Chondrocyte (in vitro differentiated cells): ENCODE measurements at regions not wholly inside any gene's neighbourhood (a gene's known extent, or its start where the extent isn't known, plus 50 kb on each side); places are given as distances from the start of the nearest gene placed in this dataset.

Experiments
- DNase-seq: peaks from one replicate; pipeline ENCODE4 v3.0.0; 2021; ENCODE audit warnings: mixed read lengths, low spot score
- H3K27ac Mint-ChIP-seq: one replicate; pipeline ENCODE4 v1.8.0; 2021; ENCODE audit warnings: mild to moderate bottlenecking, moderate library complexity, mixed read lengths; ENCODE audit not compliant: unreplicated experiment
- H3K27me3 Mint-ChIP-seq: 2 replicates; pipeline ENCODE4 v1.8.0; 2021; ENCODE audit warnings: low read depth, mixed read lengths
- H3K36me3 Mint-ChIP-seq: 2 replicates; pipeline ENCODE4 v1.8.0; 2021; ENCODE audit warnings: low read depth, mixed read lengths
- H3K4me1 Mint-ChIP-seq: 2 replicates; pipeline ENCODE4 v1.8.0; 2021; ENCODE audit warnings: low read depth, mild to moderate bottlenecking, mixed read lengths
- H3K4me3 Mint-ChIP-seq: one replicate; pipeline ENCODE4 v1.8.0; 2021; ENCODE audit warnings: mild to moderate bottlenecking, moderate library complexity, mixed read lengths; ENCODE audit not compliant: unreplicated experiment
- H3K9me3 Mint-ChIP-seq: 2 replicates; pipeline ENCODE4 v1.8.0; 2021; ENCODE audit warnings: low read depth, mixed read lengths
- TF ChIP-seq, protein P1 (sequence below): fragments of 200-600 bp; sonication (generic); IDR thresholded peaks from 2 replicates; pipeline ENCODE4 v1.5.0; 2021; ENCODE audit warnings: antibody characterized with exemption, mild to moderate bottlenecking, moderate library complexity

DNA sequence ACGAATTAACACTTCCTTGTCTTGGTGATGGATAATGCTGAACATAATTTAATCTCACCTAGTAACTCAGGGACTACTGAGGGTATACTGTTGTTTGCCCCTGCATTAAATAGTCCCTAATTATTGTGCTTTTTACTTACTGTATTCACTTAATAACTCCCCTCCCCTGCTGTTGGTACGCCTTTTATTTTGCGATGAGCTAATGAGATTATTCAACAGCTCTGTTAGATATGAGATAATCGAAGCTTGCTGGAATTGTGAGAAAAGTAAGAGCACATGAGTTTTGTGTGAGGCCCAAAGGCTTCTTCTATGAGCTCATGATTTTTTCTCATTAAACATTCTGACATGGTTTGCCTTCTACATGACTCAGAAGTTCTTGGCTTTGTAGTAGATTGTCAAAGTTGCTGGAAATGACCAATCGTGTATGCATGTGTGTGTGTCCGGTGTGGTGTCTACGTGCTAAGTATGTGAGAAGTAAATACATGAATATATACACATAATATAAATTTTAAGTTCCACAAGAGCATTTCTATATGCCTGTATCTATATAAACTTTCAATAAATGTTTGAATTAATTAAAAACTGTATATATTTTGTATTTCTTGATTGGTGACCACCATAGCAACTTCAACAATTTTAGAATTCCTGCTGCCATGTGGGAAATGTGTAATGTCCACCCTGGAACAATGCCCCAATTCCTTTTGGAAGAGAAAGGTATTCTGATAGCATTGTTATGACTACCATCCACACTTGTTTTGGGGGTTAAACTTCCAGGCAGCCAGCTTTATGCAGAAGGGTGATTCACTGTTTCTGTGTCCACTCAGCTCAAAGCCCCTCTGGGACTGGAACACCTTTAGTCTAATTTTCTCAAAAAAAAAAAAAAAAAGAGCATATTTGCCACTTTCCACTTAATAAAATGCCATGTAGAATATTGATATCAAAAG lies 106.2 kb downstream of the SAMD9 start:
- Mint-ChIP-seq H3K4me3 (no peak overlapping the region), H3K4me1 (peaks cover 37% of the 10 kb centered on the region)

GRCh38 chr7:93008833-93009232 lies 108.9 kb downstream of the SAMD9 start:
- no peak overlapping the region for H3K4me3 Mint-ChIP-seq
- no peak for DNase-seq
- no peaks in the 10 kb centered on the region for H3K36me3 Mint-ChIP-seq
- no peaks in the 10 kb centered on the region for H3K27me3 Mint-ChIP-seq
- peaks cover 11% of the 10 kb centered on the region for H3K4me1 Mint-ChIP-seq
- TF ChIP-seq, protein P1, sequence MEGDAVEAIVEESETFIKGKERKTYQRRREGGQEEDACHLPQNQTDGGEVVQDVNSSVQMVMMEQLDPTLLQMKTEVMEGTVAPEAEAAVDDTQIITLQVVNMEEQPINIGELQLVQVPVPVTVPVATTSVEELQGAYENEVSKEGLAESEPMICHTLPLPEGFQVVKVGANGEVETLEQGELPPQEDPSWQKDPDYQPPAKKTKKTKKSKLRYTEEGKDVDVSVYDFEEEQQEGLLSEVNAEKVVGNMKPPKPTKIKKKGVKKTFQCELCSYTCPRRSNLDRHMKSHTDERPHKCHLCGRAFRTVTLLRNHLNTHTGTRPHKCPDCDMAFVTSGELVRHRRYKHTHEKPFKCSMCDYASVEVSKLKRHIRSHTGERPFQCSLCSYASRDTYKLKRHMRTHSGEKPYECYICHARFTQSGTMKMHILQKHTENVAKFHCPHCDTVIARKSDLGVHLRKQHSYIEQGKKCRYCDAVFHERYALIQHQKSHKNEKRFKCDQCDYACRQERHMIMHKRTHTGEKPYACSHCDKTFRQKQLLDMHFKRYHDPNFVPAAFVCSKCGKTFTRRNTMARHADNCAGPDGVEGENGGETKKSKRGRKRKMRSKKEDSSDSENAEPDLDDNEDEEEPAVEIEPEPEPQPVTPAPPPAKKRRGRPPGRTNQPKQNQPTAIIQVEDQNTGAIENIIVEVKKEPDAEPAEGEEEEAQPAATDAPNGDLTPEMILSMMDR, result no peak
- no peaks in the 10 kb centered on the region for H3K9me3 Mint-ChIP-seq
- H3K27ac Mint-ChIP-seq, result no peak overlapping the region

More for the DNA sequence above, 106.2 kb downstream of the SAMD9 start:
- Mint-ChIP-seq H3K36me3 (no peaks in the 10 kb centered on the region), H3K9me3 (no peaks in the 10 kb centered on the region), H3K27ac (peak overlapping the region; percentile 60), H3K27me3 (no peaks in the 10 kb centered on the region)
- TF ChIP-seq, protein P1, result no peak
- no peak for DNase-seq

GRCh38 chr7:93006480-93007095 lies 111.2 kb downstream of the SAMD9 start:
- Mint-ChIP-seq H3K4me3 (no peak overlapping the region), H3K27ac (no peak overlapping the region), H3K4me1 (peaks cover 6% of the 10 kb centered on the region), H3K9me3 (no peaks in the 10 kb centered on the region), H3K27me3 (no peaks in the 10 kb centered on the region), H3K36me3 (no peaks in the 10 kb centered on the region)
- TF ChIP-seq, protein P1, result no peak
- DNase-seq, result no peak

- Mint-ChIP-seq H3K9me3 (no peaks in the 10 kb centered on the region), H3K4me1 (no peaks in the 10 kb centered on the region), H3K36me3 (no peaks in the 10 kb centered on the region), H3K27me3 (peaks cover under 1% of the 10 kb centered on the region), H3K27ac (no peak overlapping the region), H3K4me3 (no peak overlapping the region)
- TF ChIP-seq, protein P1, result no peak
- no peak for DNase-seq
Measured at GRCh38 chr7:93004906-93005305, 112.9 kb downstream of the SAMD9 start.

DNA sequence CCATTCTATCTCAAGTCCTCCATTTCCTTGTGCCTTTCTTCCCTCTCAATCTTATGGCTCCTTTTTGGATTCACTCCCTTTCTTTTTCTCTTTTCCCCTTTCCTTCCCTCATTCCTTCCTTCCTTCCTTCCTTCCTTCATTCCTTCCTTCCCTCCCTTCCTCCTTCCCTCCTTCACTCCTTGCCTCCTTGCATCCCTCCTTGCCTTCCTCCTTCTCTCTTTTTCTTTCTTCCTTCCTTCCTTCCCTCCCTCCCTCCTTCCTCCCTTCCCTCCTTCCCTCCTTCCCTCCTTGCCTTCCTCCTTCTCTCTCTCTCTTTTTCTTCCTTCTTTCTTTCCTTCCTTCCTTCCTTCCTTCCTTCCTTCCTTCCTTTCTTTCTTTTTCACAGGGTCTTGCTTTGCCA lies 120.1 kb downstream of the SAMD9 start:
- Mint-ChIP-seq H3K4me1 (peaks cover 4% of the 10 kb centered on the region), H3K27ac (no peak overlapping the region), H3K9me3 (no peaks in the 10 kb centered on the region), H3K36me3 (no peaks in the 10 kb centered on the region), H3K4me3 (no peak overlapping the region), H3K27me3 (peaks cover 11% of the 10 kb centered on the region)
- TF ChIP-seq, protein P1, result no peak
- DNase-seq, result no peak
